ENCODE measurements at regions not wholly inside any gene's neighbourhood (a gene's known extent, or its start where the extent isn't known, plus 50 kb on each side); places are given as distances from the start of the nearest gene placed in this dataset.

GRCh38 chr13:32947411-32948276 is 68.6 kb upstream of the KL start:
- H3K4me3 ChIP-seq (ENCODE audit: low read depth, low read length): no peak overlapping the region
- in situ Hi-C loops (cut with HindIII; ENCODE audit: low sequenced_read_pairs): no loop called here
- no peak for DNase-seq (ENCODE audit: low read depth)
- TF ChIP-seq CTCF (IDR thresholded peaks at IDR 0.05; ENCODE audit: low read depth, low read length, missing control alignments): no peak

GRCh38 chr13:32949820-32950219 is 66.4 kb upstream of the KL start:
- in situ Hi-C loops (cut with HindIII; ENCODE audit: low sequenced_read_pairs): no loop called here
- TF ChIP-seq CTCF (IDR thresholded peaks at IDR 0.05; ENCODE audit: low read depth, low read length, missing control alignments): no peak
- H3K4me3 ChIP-seq (ENCODE audit: low read depth, low read length): no peak overlapping the region
- no peak for DNase-seq (ENCODE audit: low read depth)

GRCh38 chr13:32951580-32951979 is 64.6 kb upstream of the KL start:
- in situ Hi-C loops (cut with HindIII; ENCODE audit: low sequenced_read_pairs): no loop called here
- no peak for DNase-seq (ENCODE audit: low read depth)
- no peak for TF ChIP-seq CTCF (IDR thresholded peaks at IDR 0.05; ENCODE audit: low read depth, low read length, missing control alignments)
- no peak overlapping the region for H3K4me3 ChIP-seq (ENCODE audit: low read depth, low read length)

- H3K4me3 ChIP-seq (ENCODE audit: low read depth, low read length): no peak overlapping the region
- DNase-seq (ENCODE audit: low read depth): no peak
- in situ Hi-C loops (cut with HindIII; ENCODE audit: low sequenced_read_pairs): loop anchor here (5.0 kb wide), 1 partner anchor 44 kb away; no protein-coding TSS in a partner anchor
- no peak for TF ChIP-seq CTCF (IDR thresholded peaks at IDR 0.05; ENCODE audit: low read depth, low read length, missing control alignments)
Observed at GRCh38 chr13:32955881-32956594, 60.2 kb upstream of the KL start.

GRCh38 chr13:32956595-32956933 is 59.7 kb upstream of the KL start:
- no peak for TF ChIP-seq CTCF (IDR thresholded peaks at IDR 0.05; ENCODE audit: low read depth, low read length, missing control alignments)
- H3K4me3 ChIP-seq (ENCODE audit: low read depth, low read length): no peak overlapping the region
- DNase-seq (ENCODE audit: low read depth): no peak
- in situ Hi-C loops (cut with HindIII; ENCODE audit: low sequenced_read_pairs): loop anchor here (5.0 kb wide), 1 partner anchor 44 kb away; no protein-coding TSS in a partner anchor

- no peak for TF ChIP-seq CTCF (IDR thresholded peaks at IDR 0.05; ENCODE audit: low read depth, low read length, missing control alignments)
- in situ Hi-C loops (cut with HindIII; ENCODE audit: low sequenced_read_pairs): no loop called here
- H3K4me3 ChIP-seq (ENCODE audit: low read depth, low read length): no peak overlapping the region
- no peak for DNase-seq (ENCODE audit: low read depth)
Observed at GRCh38 chr13:32960626-32961025, 55.6 kb upstream of the KL start.
